SK-N-SH (cell line): ENCODE measurements at regions not wholly inside any gene's neighbourhood (a gene's known extent, or its start where the extent isn't known, plus 50 kb on each side); places are given as distances from the start of the nearest gene placed in this dataset.

ENCODE experiments used
- CTCF ChIA-PET: fragments of 300-600, 350-600 bp; formaldehyde crosslinking; extraction: SDS; loops from one replicate; lab custom pipeline; 2021; lab: Yijun Ruan, JAX
- POLR2A ChIA-PET: fragments of 350-600 bp; sonication (Branson Sonifier 250); formaldehyde crosslinking; extraction: SDS; loops from one replicate; lab custom pipeline; 2020; ENCODE audit warnings: antibody characterized with exemption, inconsistent platforms; lab: Yijun Ruan, JAX
- DNase-seq: peaks from one replicate; pipeline ENCODE4 v3.0.0; 2012
- H2AFZ ChIP-seq: fragments of 200-600 bp; sonication (generic); 2 replicates; pipeline ENCODE4 v1.8.1; 2016; ENCODE audit warnings: antibody characterized with exemption, mild to moderate bottlenecking, low read depth
- H3F3A ChIP-seq: fragments of 200-600 bp; sonication (generic); replicated peaks from 2 replicates; pipeline ENCODE3; 2016; ENCODE audit warnings: antibody characterized with exemption, mild to moderate bottlenecking; ENCODE audit not compliant: insufficient read depth
- H3K27ac ChIP-seq, 2 experiments: fragments of 200-500 bp in 1 of 2; fragments of 200-600 bp in 1 of 2; sonication (Bioruptor generic) in 1 of 2; sonication (generic), shearing (Covaris generic) in 1 of 2; 2 replicates each; pipeline versions ENCODE4 v1.5.1 to v1.6.1; 2014 to 2016; ENCODE audit warnings: low read depth in 2 of 2, inconsistent platforms in 1 of 2, low read length in 1 of 2, mild to moderate bottlenecking in 1 of 2, mixed read lengths in 1 of 2
- H3K27me3 ChIP-seq: fragments of 200-600 bp; sonication (generic), shearing (Covaris generic); 2 replicates; pipeline ENCODE4 v1.6.1; 2016; ENCODE audit warnings: mixed run types; ENCODE audit not compliant: insufficient read depth
- H3K36me3 ChIP-seq, 2 experiments: fragments of 200-500 bp in 1 of 2; fragments of 200-600 bp in 1 of 2; sonication (Bioruptor generic) in 1 of 2; sonication (generic) in 1 of 2; replicated peaks in 1 of 2; 2 replicates each; pipeline versions ENCODE3 to v1.5.1; 2014 to 2016; ENCODE audit warnings: low read length in 1 of 2, mild to moderate bottlenecking in 1 of 2; ENCODE audit not compliant: insufficient read depth in 2 of 2, control insufficient read depth in 1 of 2
- H3K4me1 ChIP-seq, 2 experiments: fragments of 200-500 bp in 1 of 2; fragments of 200-600 bp in 1 of 2; sonication (Bioruptor generic) in 1 of 2; sonication (generic), shearing (Covaris generic) in 1 of 2; 2 replicates each; pipeline versions ENCODE4 v1.5.1 to v1.6.1; 2014 to 2016; ENCODE audit warnings: low read depth in 1 of 2, low read length in 1 of 2, mixed run types in 1 of 2; ENCODE audit not compliant: insufficient read depth in 2 of 2, control insufficient read depth in 1 of 2
- H3K4me2 ChIP-seq: fragments of 200-600 bp; sonication (generic), shearing (Covaris generic); 2 replicates; pipeline ENCODE4 v1.6.1; 2017; ENCODE audit warnings: mixed run types
- H3K4me3 ChIP-seq, 2 experiments: fragments of 200-500 bp in 1 of 2; fragments of 200-600 bp in 1 of 2; sonication (Bioruptor generic) in 1 of 2; sonication (generic), shearing (Covaris generic) in 1 of 2; 2 replicates each; pipeline versions ENCODE4 v1.5.1 to v1.8.1; 2014 to 2016; ENCODE audit warnings: low read depth in 2 of 2, inconsistent platforms in 1 of 2, low read length in 1 of 2, mild to moderate bottlenecking in 1 of 2, mixed read lengths in 1 of 2, moderate library complexity in 1 of 2
- H3K79me2 ChIP-seq: fragments of 200-600 bp; sonication (generic); 2 replicates; pipeline ENCODE4 v1.8.1; 2017; ENCODE audit warnings: mild to moderate bottlenecking; ENCODE audit not compliant: insufficient read depth
- H3K9ac ChIP-seq: fragments of 200-600 bp; sonication (generic); 2 replicates; pipeline ENCODE4 v1.6.1; 2017; ENCODE audit warnings: mixed run types
- H3K9me2 ChIP-seq: fragments of 200-600 bp; sonication (generic); 2 replicates; pipeline ENCODE4 v1.6.1; 2017; ENCODE audit warnings: mixed run types
- H3K9me3 ChIP-seq: fragments of 200-600 bp; sonication (generic); 2 replicates; pipeline ENCODE4 v1.6.1; 2017; ENCODE audit warnings: mixed run types, mild to moderate bottlenecking, moderate library complexity
- H4K20me1 ChIP-seq: fragments of 200-600 bp; sonication (generic); 2 replicates; pipeline ENCODE4 v1.6.1; 2017; ENCODE audit warnings: mild to moderate bottlenecking, mixed run types; ENCODE audit not compliant: insufficient read depth
- ELF1 ChIP-seq: IDR thresholded peaks from 2 replicates; pipeline ENCODE4 v1.4.0; 2012
- EP300 ChIP-seq, 2 experiments: IDR thresholded peaks; 2 replicates each; pipeline versions ENCODE4 v1.4.0 to v1.6.1; 2012; ENCODE audit warnings: borderline replicate concordance in 1 of 2, low read depth in 1 of 2, low read length in 1 of 2
- EZH2phosphoT487 ChIP-seq: fragments of 200-600 bp; sonication (generic); IDR thresholded peaks from 2 replicates; pipeline ENCODE4 v1.6.1; 2017; ENCODE audit warnings: low read depth, mixed run types, mild to moderate bottlenecking, antibody characterized with exemption, moderate library complexity, borderline replicate concordance
- FOSL2 ChIP-seq: IDR thresholded peaks from 2 replicates; pipeline ENCODE4 v1.4.0; 2012; ENCODE audit warnings: low read depth, mild to moderate bottlenecking, moderate library complexity, borderline replicate concordance
- FOXJ3 ChIP-seq: sonication (generic); formaldehyde crosslinking; IDR thresholded peaks from 2 replicates; pipeline ENCODE4 v1.5.1; 2020; ENCODE audit warnings: mild to moderate bottlenecking, missing genetic modification reagents
- FOXM1 ChIP-seq: IDR thresholded peaks from 2 replicates; pipeline ENCODE4 v1.4.0; 2012; ENCODE audit warnings: low read depth, mild to moderate bottlenecking
- GATA2 ChIP-seq: sonication (generic); formaldehyde crosslinking; IDR thresholded peaks from 2 replicates; pipeline ENCODE4 v1.5.0; 2020; ENCODE audit warnings: mild to moderate bottlenecking, missing genetic modification reagents
- IRF3 ChIP-seq: fragments of 150-350 bp; IDR thresholded peaks from 2 replicates; pipeline ENCODE4 v1.6.1; 2016; ENCODE audit warnings: mild to moderate bottlenecking, low read depth, low read length
- JUND ChIP-seq: IDR thresholded peaks from 2 replicates; pipeline ENCODE4 v1.4.0; 2012
- PBX3 ChIP-seq: IDR thresholded peaks from 2 replicates; pipeline ENCODE4; 2012
- POLR2AphosphoS5 ChIP-seq: IDR thresholded peaks from 2 replicates; pipeline ENCODE4 v1.6.1; 2012; ENCODE audit warnings: low read depth, low read length
- RCOR1 ChIP-seq: fragments of 150-350 bp; IDR thresholded peaks from 2 replicates; pipeline ENCODE4 v1.6.1; 2017; ENCODE audit warnings: antibody characterized with exemption, low read length
- RFX5 ChIP-seq: IDR thresholded peaks from 2 replicates; pipeline ENCODE4 v1.6.1; 2012; ENCODE audit warnings: mild to moderate bottlenecking, improper control_type of control experiment, low read length
- RXRA ChIP-seq: IDR thresholded peaks from 2 replicates; pipeline ENCODE4 v1.4.0; 2012; ENCODE audit warnings: low read depth, mild to moderate bottlenecking, borderline replicate concordance
- USF1 ChIP-seq: IDR thresholded peaks from 2 replicates; pipeline ENCODE4 v1.4.0; 2012; ENCODE audit warnings: low read depth, borderline replicate concordance
- USF2 ChIP-seq: fragments of 150-350 bp; IDR thresholded peaks from 2 replicates; pipeline ENCODE4 v1.6.1; 2017; ENCODE audit warnings: antibody characterized with exemption, low read length, low read depth, borderline replicate concordance
- WGBS: methylation state at CpG from one replicate; pipeline ENCODE4 v1.1.6; 2017; ENCODE audit warnings: low lambda C conversion rate; 5-methylcytosine and 5-hydroxymethylcytosine counted together

GRCh38 chr10:108673741-108674140 is 1249.6 kb downstream of the XPNPEP1 start:
- Histone ChIP-seq H3K4me1 (no peaks in the 10 kb centered on the region), H3K36me3 (no peaks in the 10 kb centered on the region), H3K9me2 (no peaks in the 10 kb centered on the region), H2AFZ (no peak overlapping the region), H3F3A (no peaks in the 10 kb centered on the region), H3K27me3 (no peaks in the 10 kb centered on the region), H3K9ac (no peak overlapping the region), H4K20me1 (no peaks in the 10 kb centered on the region), H3K9me3 (no peaks in the 10 kb centered on the region), H3K4me3 (no peak overlapping the region), H3K4me2 (no peak overlapping the region), H3K27ac (no peak overlapping the region), H3K79me2 (no peaks in the 10 kb centered on the region)
- POLR2A ChIA-PET, result no interaction called here
- TF ChIP-seq USF2 (no peak), POLR2AphosphoS5 (no peak), EP300 (IDR thresholded peaks at IDR 0.05; ENCODE audit: borderline replicate concordance in 1 of 2, low read depth in 1 of 2, low read length in 1 of 2) (no peak), RCOR1 (no peak), PBX3 (no peak), EZH2phosphoT487 (no peak), IRF3 (no peak), USF1 (no peak), FOXJ3 (CRISPR knock-in tag) (no peak), ELF1 (no peak), FOXM1 (no peak), FOSL2 (no peak), JUND (no peak), RXRA (no peak), GATA2 (CRISPR knock-in tag) (no peak)
- CTCF ChIA-PET, result no interaction called here
- no peak for DNase-seq

GRCh38 chr10:108663587-108663986 is 1259.7 kb downstream of the XPNPEP1 start:
- Histone ChIP-seq H3K27me3 (no peaks in the 10 kb centered on the region), H3K9me3 (no peaks in the 10 kb centered on the region), H3K4me2 (no peak overlapping the region), H3K27ac (no peak overlapping the region), H4K20me1 (no peaks in the 10 kb centered on the region), H2AFZ (no peak overlapping the region), H3K4me3 (no peak overlapping the region), H3K4me1 (no peaks in the 10 kb centered on the region; a peak in 1 of 4 replicates), H3F3A (no peaks in the 10 kb centered on the region), H3K36me3 (no peaks in the 10 kb centered on the region), H3K9me2 (no peaks in the 10 kb centered on the region), H3K79me2 (no peaks in the 10 kb centered on the region), H3K9ac (no peak overlapping the region)
- TF ChIP-seq POLR2AphosphoS5 (no peak), GATA2 (CRISPR knock-in tag) (no peak), RFX5 (no peak)
- ChIA-PET CTCF (interaction anchor here (1.0 kb wide), 1 partner anchor 17 kb away, joined by 4 read pairs; no protein-coding TSS in a partner anchor), POLR2A (no interaction called here)
- WGBS, result 75% methylated on average over 1 of the region's 1 CpG
- no peak for DNase-seq
